ENCODE measurements at regions not wholly inside any gene's neighbourhood (a gene's known extent, or its start where the extent isn't known, plus 50 kb on each side); places are given as distances from the start of the nearest gene placed in this dataset.

DNA sequence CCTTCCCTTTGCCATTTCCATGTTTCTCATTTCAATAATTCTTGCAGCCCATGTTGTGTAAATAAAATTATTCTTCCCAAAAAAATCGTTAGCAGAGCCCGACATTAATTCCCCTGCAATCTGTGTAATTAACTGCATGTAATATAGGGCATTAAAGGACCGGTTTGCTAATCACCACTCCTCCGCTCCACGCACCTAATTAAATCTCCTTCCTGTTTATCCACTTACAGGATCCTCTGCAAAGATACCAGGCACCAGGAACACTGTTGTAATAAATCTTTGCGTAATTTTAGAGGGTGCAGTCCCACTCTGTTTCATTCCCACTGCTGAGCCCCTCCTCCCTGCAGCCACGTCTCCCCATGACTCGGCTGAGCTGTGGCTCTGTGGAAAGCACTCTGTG is 105.0 kb upstream of the PPP1R26 start:
- no peak overlapping the region for H3K9ac ChIP-seq (ENCODE audit: low read length)

DNA sequence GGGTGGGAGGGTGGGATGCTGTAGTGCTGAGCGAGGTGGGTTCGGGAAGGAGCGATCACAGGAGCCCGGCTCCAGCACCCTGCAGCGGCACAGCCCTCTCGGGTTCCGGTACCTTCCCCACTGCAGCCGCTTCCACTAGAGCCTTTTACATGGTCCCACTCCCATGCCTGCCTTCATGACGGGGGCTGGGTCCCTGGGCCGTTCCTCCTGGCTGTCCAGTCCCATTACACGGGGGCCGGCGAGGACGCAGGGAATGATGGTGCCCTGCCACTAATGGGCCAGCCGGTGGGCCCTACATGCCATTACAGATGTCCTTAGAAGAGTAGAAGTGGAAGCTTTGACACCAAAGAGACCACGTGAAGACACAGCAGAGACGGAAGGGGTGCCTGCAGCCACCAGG is 104.6 kb upstream of the PPP1R26 start:
- no peaks in the 10 kb centered on the region for H3K79me2 ChIP-seq (ENCODE audit: insufficient read depth, low read length)
- no peak overlapping the region for H2AFZ ChIP-seq (ENCODE audit: low read depth, low read length, severe bottlenecking)
- H3F3A ChIP-seq (ENCODE audit: insufficient read depth): no peaks in the 10 kb centered on the region
- H3K9me2 ChIP-seq (replicated peaks; ENCODE audit: insufficient read depth, low read length): no peaks in the 10 kb centered on the region
- TF ChIP-seq EZH2phosphoT487 (conservative IDR thresholded peaks at IDR 0.05; ENCODE audit: low read length): no peak
- TF ChIP-seq, protein P1, sequence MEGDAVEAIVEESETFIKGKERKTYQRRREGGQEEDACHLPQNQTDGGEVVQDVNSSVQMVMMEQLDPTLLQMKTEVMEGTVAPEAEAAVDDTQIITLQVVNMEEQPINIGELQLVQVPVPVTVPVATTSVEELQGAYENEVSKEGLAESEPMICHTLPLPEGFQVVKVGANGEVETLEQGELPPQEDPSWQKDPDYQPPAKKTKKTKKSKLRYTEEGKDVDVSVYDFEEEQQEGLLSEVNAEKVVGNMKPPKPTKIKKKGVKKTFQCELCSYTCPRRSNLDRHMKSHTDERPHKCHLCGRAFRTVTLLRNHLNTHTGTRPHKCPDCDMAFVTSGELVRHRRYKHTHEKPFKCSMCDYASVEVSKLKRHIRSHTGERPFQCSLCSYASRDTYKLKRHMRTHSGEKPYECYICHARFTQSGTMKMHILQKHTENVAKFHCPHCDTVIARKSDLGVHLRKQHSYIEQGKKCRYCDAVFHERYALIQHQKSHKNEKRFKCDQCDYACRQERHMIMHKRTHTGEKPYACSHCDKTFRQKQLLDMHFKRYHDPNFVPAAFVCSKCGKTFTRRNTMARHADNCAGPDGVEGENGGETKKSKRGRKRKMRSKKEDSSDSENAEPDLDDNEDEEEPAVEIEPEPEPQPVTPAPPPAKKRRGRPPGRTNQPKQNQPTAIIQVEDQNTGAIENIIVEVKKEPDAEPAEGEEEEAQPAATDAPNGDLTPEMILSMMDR (IDR thresholded peaks at IDR 0.05; ENCODE audit: insufficient read depth, low read length, poor library complexity, severe bottlenecking): no peak
- H3K36me3 ChIP-seq (ENCODE audit: low read length): no peaks in the 10 kb centered on the region
- no peak overlapping the region for H3K4me2 ChIP-seq (ENCODE audit: low read depth, low read length, poor library complexity, severe bottlenecking)
- H3K9me3 ChIP-seq (ENCODE audit: insufficient read depth, low read length): no peaks in the 10 kb centered on the region
- no peak overlapping the region for H3K9ac ChIP-seq (ENCODE audit: low read length)
- H3K27ac ChIP-seq (ENCODE audit: low read depth, low read length): no peak overlapping the region
- no peak overlapping the region for H3K4me3 ChIP-seq (ENCODE audit: insufficient read depth, low read length, poor library complexity, severe bottlenecking)
- H4K20me1 ChIP-seq (ENCODE audit: low read depth, low read length): no peaks in the 10 kb centered on the region
- H3K27me3 ChIP-seq (ENCODE audit: low read length): no peaks in the 10 kb centered on the region

More for the DNA sequence above, 105.0 kb upstream of the PPP1R26 start:
- no peak overlapping the region for H3K4me2 ChIP-seq (ENCODE audit: low read depth, low read length, poor library complexity, severe bottlenecking)
- no peak for TF ChIP-seq EZH2phosphoT487 (conservative IDR thresholded peaks at IDR 0.05; ENCODE audit: low read length)
- TF ChIP-seq, protein P1 (IDR thresholded peaks at IDR 0.05; ENCODE audit: insufficient read depth, low read length, poor library complexity, severe bottlenecking): no peak
- no peak overlapping the region for H3K4me3 ChIP-seq (ENCODE audit: insufficient read depth, low read length, poor library complexity, severe bottlenecking)
- H3K9me3 ChIP-seq (ENCODE audit: insufficient read depth, low read length): no peaks in the 10 kb centered on the region
- no peaks in the 10 kb centered on the region for H3K79me2 ChIP-seq (ENCODE audit: insufficient read depth, low read length)
- H3K27ac ChIP-seq (ENCODE audit: low read depth, low read length): no peak overlapping the region
- no peaks in the 10 kb centered on the region for H3K27me3 ChIP-seq (ENCODE audit: low read length)
- no peaks in the 10 kb centered on the region for H4K20me1 ChIP-seq (ENCODE audit: low read depth, low read length)
- no peaks in the 10 kb centered on the region for H3K36me3 ChIP-seq (ENCODE audit: low read length)
- no peaks in the 10 kb centered on the region for H3K9me2 ChIP-seq (replicated peaks; ENCODE audit: insufficient read depth, low read length)
- H2AFZ ChIP-seq (ENCODE audit: low read depth, low read length, severe bottlenecking): no peak overlapping the region
- H3F3A ChIP-seq (ENCODE audit: insufficient read depth): no peaks in the 10 kb centered on the region

DNA sequence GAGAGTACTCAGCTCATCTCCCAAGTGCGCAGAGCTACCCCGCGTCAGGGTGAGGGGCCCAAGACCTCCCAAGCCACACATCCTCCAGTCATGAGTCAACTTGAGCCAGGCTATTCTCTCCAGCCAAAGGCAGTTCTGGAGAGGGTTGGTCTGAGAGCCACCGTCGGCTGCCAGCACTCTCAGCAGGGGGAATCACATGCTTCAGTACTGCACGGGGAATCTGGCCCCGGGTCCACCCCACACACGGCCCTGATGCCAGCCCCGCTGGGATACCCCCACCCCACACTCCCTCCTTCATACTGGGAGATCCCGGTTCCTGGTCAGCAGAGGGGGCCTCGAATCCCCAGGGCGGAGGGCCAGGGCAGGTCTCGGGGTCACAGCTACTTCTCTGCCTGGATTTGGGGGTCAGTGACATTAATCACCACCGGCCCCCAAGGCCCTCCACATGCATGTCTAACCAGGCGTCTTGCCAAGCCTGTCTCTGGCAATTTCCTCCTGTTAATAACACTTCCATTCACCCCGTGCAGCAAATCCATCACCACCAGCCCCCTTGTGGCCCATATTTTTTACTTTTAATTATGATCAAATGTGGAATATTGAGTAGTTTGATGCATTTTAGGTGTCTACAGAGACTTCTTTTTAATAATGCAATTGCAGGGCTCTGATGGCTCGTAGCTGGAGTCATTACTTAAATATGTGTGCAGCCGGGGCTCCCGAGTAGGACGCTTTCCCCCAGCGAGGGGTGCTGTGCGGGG is 102.9 kb upstream of the PPP1R26 start:
- no peaks in the 10 kb centered on the region for H4K20me1 ChIP-seq (ENCODE audit: low read depth, low read length)
- H3K4me3 ChIP-seq (ENCODE audit: insufficient read depth, low read length, poor library complexity, severe bottlenecking): no peak overlapping the region
- H3F3A ChIP-seq (ENCODE audit: insufficient read depth): no peaks in the 10 kb centered on the region
- no peaks in the 10 kb centered on the region for H3K9me3 ChIP-seq (ENCODE audit: insufficient read depth, low read length)
- H3K79me2 ChIP-seq (ENCODE audit: insufficient read depth, low read length): no peaks in the 10 kb centered on the region
- no peak overlapping the region for H3K4me2 ChIP-seq (ENCODE audit: low read depth, low read length, poor library complexity, severe bottlenecking)
- H2AFZ ChIP-seq (ENCODE audit: low read depth, low read length, severe bottlenecking): no peak overlapping the region
- H3K27ac ChIP-seq (ENCODE audit: low read depth, low read length): no peak overlapping the region
- TF ChIP-seq EZH2phosphoT487 (conservative IDR thresholded peaks at IDR 0.05; ENCODE audit: low read length): no peak
- TF ChIP-seq, protein P1 (IDR thresholded peaks at IDR 0.05; ENCODE audit: insufficient read depth, low read length, poor library complexity, severe bottlenecking): no peak
- H3K27me3 ChIP-seq (ENCODE audit: low read length): no peaks in the 10 kb centered on the region
- H3K9me2 ChIP-seq (replicated peaks; ENCODE audit: insufficient read depth, low read length): no peaks in the 10 kb centered on the region
- no peak overlapping the region for H3K9ac ChIP-seq (ENCODE audit: low read length)
- H3K36me3 ChIP-seq (ENCODE audit: low read length): no peaks in the 10 kb centered on the region
